ENCODE measurements at regions not wholly inside any gene's neighbourhood (a gene's known extent, or its start where the extent isn't known, plus 50 kb on each side); places are given as distances from the start of the nearest gene placed in this dataset.

- Histone ChIP-seq H3K36me3 (ENCODE audit: low read depth) (no peaks in the 10 kb centered on the region), H3K4me1 (ENCODE audit: low read depth) (no peaks in the 10 kb centered on the region), H3K4me3 (no peak overlapping the region), H3K9me3 (no peaks in the 10 kb centered on the region)
- no peak for TF ChIP-seq CTCF (IDR thresholded peaks at IDR 0.05)
- intact Hi-C loops (cut with DNase I, micrococcal nuclease) = no loop called here
- DNase-seq (no peak), ATAC-seq (no peak)
These were observed 491.3 kb downstream of the TMEM114 start for GRCh38 chr16:8098947-8099512.

- H3K9me3 ChIP-seq = no peaks in the 10 kb centered on the region
- intact Hi-C loops (cut with DNase I, micrococcal nuclease) = no loop called here
- H3K4me1 ChIP-seq (ENCODE audit: low read depth) = no peaks in the 10 kb centered on the region
- no peaks in the 10 kb centered on the region for H3K36me3 ChIP-seq (ENCODE audit: low read depth)
- ATAC-seq (no peak), DNase-seq (no peak)
- no peak overlapping the region for H3K4me3 ChIP-seq
- no peak for TF ChIP-seq CTCF (IDR thresholded peaks at IDR 0.05)
These were observed 494.1 kb downstream of the TMEM114 start for GRCh38 chr16:8096211-8096610.

GRCh38 chr16:8094696-8095095, 495.6 kb downstream of the TMEM114 start:
- H3K4me3 ChIP-seq = no peak overlapping the region

GRCh38 chr16:8088820-8089338, 501.4 kb downstream of the TMEM114 start:
- no peaks in the 10 kb centered on the region for H3K36me3 ChIP-seq (ENCODE audit: low read depth)
- no peak overlapping the region for H3K4me3 ChIP-seq
- intact Hi-C loops (cut with DNase I, micrococcal nuclease) = no loop called here
- no peaks in the 10 kb centered on the region for H3K4me1 ChIP-seq (ENCODE audit: low read depth)
- no peak for ATAC-seq
- TF ChIP-seq CTCF (IDR thresholded peaks at IDR 0.05) = no peak
- DNase-seq = no peak
- no peaks in the 10 kb centered on the region for H3K9me3 ChIP-seq

More at GRCh38 chr16:8094696-8095095, 495.6 kb downstream of the TMEM114 start:
- DNase-seq (no peak), ATAC-seq (no peak)
- no peak for TF ChIP-seq CTCF (IDR thresholded peaks at IDR 0.05)
- Histone ChIP-seq H3K4me1 (ENCODE audit: low read depth) (no peaks in the 10 kb centered on the region), H3K36me3 (ENCODE audit: low read depth) (no peaks in the 10 kb centered on the region), H3K9me3 (no peaks in the 10 kb centered on the region)
- intact Hi-C loops (cut with DNase I, micrococcal nuclease) = no loop called here

- no peak for TF ChIP-seq CTCF (IDR thresholded peaks at IDR 0.05)
- Histone ChIP-seq H3K4me3 (no peak overlapping the region), H3K36me3 (ENCODE audit: low read depth) (no peaks in the 10 kb centered on the region), H3K4me1 (ENCODE audit: low read depth) (no peaks in the 10 kb centered on the region), H3K9me3 (no peaks in the 10 kb centered on the region)
- intact Hi-C loops (cut with DNase I, micrococcal nuclease) = no loop called here
- DNase-seq = no peak
- ATAC-seq = no peak
These were observed 502.6 kb downstream of the TMEM114 start for GRCh38 chr16:8087597-8088289.
